ENCODE measurements at regions not wholly inside any gene's neighbourhood (a gene's known extent, or its start where the extent isn't known, plus 50 kb on each side); places are given as distances from the start of the nearest gene placed in this dataset.
"Not testable (repeated sequence)": the region's sequence is repeated elsewhere in the genome, so short reads cannot be mapped to it uniquely, and the experiment has no call there.

DNA sequence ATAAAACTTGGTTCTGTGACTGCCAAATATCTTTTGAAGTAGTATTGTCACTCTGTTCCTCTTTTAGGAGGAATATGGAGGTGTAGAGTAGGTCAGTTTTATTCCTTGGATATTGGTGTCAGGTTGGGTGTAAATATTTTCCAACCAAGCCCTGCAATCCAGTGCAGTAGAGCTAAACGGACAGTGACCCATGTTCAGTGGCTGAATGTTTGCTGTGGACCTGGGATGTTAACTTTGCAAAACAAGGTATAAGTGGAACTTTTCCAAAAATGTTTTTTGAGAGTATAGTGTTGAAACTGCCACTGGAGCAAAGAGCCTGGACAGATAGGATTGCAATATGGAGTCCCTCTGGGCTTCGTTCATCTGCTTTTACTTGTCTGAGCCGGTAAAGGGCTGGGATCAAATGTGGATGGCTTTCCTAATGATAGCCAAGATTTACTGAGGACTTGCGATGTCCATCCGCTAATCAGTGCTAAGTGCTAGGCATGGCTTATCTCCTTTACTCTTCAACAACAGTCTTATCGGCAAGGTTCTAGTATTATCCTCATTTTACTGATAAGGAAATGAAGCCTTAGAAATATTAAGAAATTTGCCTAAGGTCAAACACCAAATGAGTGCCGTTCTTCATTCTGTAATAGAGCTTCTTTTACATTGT is 69.0 kb upstream of the BACH2 start:
- no peak overlapping the region for H3K27ac Mint-ChIP-seq (ENCODE audit: unreplicated experiment)
- H3K27me3 Mint-ChIP-seq (ENCODE audit: unreplicated experiment): no peaks in the 10 kb centered on the region
- no peaks in the 10 kb centered on the region for H3K36me3 Mint-ChIP-seq (ENCODE audit: low read depth, unreplicated experiment)
- no peaks in the 10 kb centered on the region for H3K9me3 Mint-ChIP-seq (ENCODE audit: unreplicated experiment)
- no peak overlapping the region for H3K4me3 Mint-ChIP-seq (ENCODE audit: unreplicated experiment)
- TF ChIP-seq, protein P1, sequence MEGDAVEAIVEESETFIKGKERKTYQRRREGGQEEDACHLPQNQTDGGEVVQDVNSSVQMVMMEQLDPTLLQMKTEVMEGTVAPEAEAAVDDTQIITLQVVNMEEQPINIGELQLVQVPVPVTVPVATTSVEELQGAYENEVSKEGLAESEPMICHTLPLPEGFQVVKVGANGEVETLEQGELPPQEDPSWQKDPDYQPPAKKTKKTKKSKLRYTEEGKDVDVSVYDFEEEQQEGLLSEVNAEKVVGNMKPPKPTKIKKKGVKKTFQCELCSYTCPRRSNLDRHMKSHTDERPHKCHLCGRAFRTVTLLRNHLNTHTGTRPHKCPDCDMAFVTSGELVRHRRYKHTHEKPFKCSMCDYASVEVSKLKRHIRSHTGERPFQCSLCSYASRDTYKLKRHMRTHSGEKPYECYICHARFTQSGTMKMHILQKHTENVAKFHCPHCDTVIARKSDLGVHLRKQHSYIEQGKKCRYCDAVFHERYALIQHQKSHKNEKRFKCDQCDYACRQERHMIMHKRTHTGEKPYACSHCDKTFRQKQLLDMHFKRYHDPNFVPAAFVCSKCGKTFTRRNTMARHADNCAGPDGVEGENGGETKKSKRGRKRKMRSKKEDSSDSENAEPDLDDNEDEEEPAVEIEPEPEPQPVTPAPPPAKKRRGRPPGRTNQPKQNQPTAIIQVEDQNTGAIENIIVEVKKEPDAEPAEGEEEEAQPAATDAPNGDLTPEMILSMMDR (IDR thresholded peaks at IDR 0.05; ENCODE audit: unreplicated experiment): no peak
- peaks cover 3% of the 10 kb centered on the region for H3K4me1 Mint-ChIP-seq (ENCODE audit: unreplicated experiment)
- DNase-seq (ENCODE audit: low spot score): no peak

DNA sequence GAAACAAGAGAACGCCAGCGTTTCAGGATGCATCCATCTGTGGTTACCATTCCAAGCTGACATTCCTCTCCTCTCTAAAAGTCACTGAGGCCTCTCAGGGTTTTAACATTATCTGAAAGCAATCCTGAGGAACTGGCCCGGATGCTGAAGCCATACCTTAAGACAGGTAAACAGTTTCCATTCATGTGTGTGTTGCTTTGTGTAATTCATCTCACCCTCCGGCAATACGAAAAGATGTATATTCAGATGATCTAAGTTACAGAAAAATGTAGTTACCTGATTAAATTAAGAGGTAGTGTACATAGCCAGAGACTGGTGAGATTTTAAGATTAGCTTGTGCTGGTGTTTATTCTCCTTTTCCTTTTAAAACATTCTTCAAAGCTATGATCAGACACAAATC is 68.4 kb upstream of the BACH2 start:
- Mint-ChIP-seq H3K4me1 (ENCODE audit: unreplicated experiment) (peaks cover 3% of the 10 kb centered on the region), H3K36me3 (ENCODE audit: low read depth, unreplicated experiment) (no peaks in the 10 kb centered on the region), H3K4me3 (ENCODE audit: unreplicated experiment) (no peak overlapping the region), H3K27me3 (ENCODE audit: unreplicated experiment) (no peaks in the 10 kb centered on the region), H3K27ac (ENCODE audit: unreplicated experiment) (no peak overlapping the region), H3K9me3 (ENCODE audit: unreplicated experiment) (no peaks in the 10 kb centered on the region)
- TF ChIP-seq, protein P1 (IDR thresholded peaks at IDR 0.05; ENCODE audit: unreplicated experiment): no peak
- DNase-seq (ENCODE audit: low spot score): no peak

DNA sequence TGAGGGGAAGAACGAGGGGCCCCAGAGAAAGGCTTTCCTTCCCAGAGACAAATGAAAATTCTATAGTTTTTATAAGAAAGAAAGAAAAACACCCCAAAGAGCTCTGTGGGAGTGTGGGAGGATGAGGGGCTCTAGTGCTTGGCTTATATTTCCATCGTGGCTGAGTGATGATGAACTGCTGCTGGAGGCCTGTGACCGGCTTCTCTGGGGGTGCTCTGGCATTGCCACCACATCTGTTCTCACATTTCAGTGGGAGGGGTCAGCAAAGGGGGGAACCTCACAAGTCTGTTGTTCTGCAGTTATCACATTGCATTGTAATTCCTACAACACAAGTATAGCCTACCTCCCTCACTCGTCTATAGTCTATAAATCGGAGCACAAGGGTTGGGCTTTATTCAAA is 67.6 kb upstream of the BACH2 start:
- H3K27me3 Mint-ChIP-seq (ENCODE audit: unreplicated experiment): no peaks in the 10 kb centered on the region
- TF ChIP-seq, protein P1 (IDR thresholded peaks at IDR 0.05; ENCODE audit: unreplicated experiment): no peak
- peaks cover 3% of the 10 kb centered on the region for H3K4me1 Mint-ChIP-seq (ENCODE audit: unreplicated experiment)
- no peak overlapping the region for H3K27ac Mint-ChIP-seq (ENCODE audit: unreplicated experiment)
- H3K9me3 Mint-ChIP-seq (ENCODE audit: unreplicated experiment): no peaks in the 10 kb centered on the region
- no peaks in the 10 kb centered on the region for H3K36me3 Mint-ChIP-seq (ENCODE audit: low read depth, unreplicated experiment)
- no peak for DNase-seq (ENCODE audit: low spot score)
- no peak overlapping the region for H3K4me3 Mint-ChIP-seq (ENCODE audit: unreplicated experiment)

DNA sequence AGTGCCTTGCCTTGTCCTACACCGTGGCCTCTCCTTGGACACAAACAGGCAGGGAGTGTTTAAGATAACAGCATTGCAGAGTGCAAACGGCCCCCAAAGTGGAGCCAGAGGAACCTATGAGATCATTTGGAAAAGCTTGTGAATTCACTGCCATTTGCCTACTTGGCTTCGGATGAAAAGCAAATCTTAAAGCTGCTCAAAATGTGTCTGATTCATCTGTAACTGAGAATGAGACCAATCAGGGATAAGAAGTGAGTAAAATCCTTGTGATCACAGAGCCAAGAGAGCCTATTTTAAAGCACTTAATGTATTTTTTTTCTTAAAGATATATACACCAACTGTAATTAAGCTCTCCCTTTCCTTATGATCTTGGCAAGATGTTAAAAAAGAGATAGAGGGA is 65.7 kb upstream of the BACH2 start:
- H3K4me1 Mint-ChIP-seq (ENCODE audit: unreplicated experiment): no peaks in the 10 kb centered on the region
- no peaks in the 10 kb centered on the region for H3K27me3 Mint-ChIP-seq (ENCODE audit: unreplicated experiment)
- H3K9me3 Mint-ChIP-seq (ENCODE audit: unreplicated experiment): no peaks in the 10 kb centered on the region
- no peak overlapping the region for H3K4me3 Mint-ChIP-seq (ENCODE audit: unreplicated experiment)
- TF ChIP-seq, protein P1 (IDR thresholded peaks at IDR 0.05; ENCODE audit: unreplicated experiment): no peak
- no peak overlapping the region for H3K27ac Mint-ChIP-seq (ENCODE audit: unreplicated experiment)
- no peaks in the 10 kb centered on the region for H3K36me3 Mint-ChIP-seq (ENCODE audit: low read depth, unreplicated experiment)
- no peak for DNase-seq (ENCODE audit: low spot score)

DNA sequence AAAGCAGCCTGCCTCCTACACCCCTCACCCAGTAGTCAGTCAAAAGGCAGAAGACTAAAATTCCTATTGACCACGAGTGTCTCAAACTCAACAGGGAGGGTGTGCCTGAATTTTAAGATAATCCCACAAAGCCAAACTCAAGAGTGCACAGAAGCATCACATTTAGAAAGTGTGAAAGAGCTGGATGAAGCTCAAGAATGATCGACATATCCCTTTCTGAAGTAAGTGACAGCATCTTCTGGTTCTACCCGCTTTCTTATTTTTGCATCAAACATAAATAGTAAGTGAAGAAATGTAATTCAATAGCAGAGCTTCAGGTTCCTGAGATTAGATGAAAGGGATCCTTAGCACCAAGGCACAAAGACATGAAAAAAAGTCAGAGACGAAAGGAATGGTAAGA is 64.5 kb upstream of the BACH2 start:
- no peak for DNase-seq (ENCODE audit: low spot score)
- Mint-ChIP-seq H3K27me3 (ENCODE audit: unreplicated experiment) (no peaks in the 10 kb centered on the region), H3K4me1 (ENCODE audit: unreplicated experiment) (no peaks in the 10 kb centered on the region), H3K4me3 (ENCODE audit: unreplicated experiment) (no peak overlapping the region), H3K36me3 (ENCODE audit: low read depth, unreplicated experiment) (no peaks in the 10 kb centered on the region), H3K27ac (ENCODE audit: unreplicated experiment) (no peak overlapping the region), H3K9me3 (ENCODE audit: unreplicated experiment) (no peaks in the 10 kb centered on the region)
- TF ChIP-seq, protein P1 (IDR thresholded peaks at IDR 0.05; ENCODE audit: unreplicated experiment): no peak

DNA sequence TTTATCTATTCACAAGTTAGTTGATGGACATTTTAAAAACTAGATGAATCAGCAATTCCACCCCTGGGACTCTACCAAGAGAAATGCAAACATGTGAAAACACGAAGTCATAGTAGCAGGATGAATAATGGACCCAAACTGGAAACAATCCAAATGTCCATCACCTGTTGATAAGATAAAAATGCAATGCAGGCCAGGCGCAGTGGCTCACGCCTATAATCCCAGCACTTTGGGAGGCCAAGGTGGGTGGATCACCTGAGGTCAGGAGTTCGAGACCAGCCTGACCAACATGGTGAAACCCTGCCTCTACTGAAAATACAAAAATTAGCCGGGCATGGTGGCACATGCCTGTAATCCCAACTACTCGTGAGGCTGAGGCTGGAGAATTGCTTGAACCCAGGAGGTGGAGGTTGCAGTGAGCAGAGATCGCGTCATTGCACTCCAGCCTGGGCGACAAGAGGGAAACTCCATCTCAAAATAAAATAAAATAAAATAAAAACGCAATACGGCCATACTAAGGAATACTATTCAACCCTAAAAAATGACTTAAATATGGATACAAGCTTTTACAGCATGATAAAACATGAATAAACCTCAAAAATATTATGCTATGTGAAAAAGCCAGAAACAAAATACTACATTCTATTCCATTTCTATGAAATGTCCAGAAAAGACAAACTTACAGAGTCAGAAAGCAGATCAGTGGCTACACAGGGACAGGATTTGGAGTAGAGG is 61.6 kb upstream of the BACH2 start:
- not testable (repeated sequence) for H3K36me3 Mint-ChIP-seq (ENCODE audit: low read depth, unreplicated experiment); H3K27me3 Mint-ChIP-seq (ENCODE audit: unreplicated experiment); DNase-seq (ENCODE audit: low spot score); H3K27ac Mint-ChIP-seq (ENCODE audit: unreplicated experiment); H3K4me1 Mint-ChIP-seq (ENCODE audit: unreplicated experiment); H3K9me3 Mint-ChIP-seq (ENCODE audit: unreplicated experiment); H3K4me3 Mint-ChIP-seq (ENCODE audit: unreplicated experiment)
